ENCODE measurements at regions not wholly inside any gene's neighbourhood (a gene's known extent, or its start where the extent isn't known, plus 50 kb on each side); places are given as distances from the start of the nearest gene placed in this dataset.

DNA sequence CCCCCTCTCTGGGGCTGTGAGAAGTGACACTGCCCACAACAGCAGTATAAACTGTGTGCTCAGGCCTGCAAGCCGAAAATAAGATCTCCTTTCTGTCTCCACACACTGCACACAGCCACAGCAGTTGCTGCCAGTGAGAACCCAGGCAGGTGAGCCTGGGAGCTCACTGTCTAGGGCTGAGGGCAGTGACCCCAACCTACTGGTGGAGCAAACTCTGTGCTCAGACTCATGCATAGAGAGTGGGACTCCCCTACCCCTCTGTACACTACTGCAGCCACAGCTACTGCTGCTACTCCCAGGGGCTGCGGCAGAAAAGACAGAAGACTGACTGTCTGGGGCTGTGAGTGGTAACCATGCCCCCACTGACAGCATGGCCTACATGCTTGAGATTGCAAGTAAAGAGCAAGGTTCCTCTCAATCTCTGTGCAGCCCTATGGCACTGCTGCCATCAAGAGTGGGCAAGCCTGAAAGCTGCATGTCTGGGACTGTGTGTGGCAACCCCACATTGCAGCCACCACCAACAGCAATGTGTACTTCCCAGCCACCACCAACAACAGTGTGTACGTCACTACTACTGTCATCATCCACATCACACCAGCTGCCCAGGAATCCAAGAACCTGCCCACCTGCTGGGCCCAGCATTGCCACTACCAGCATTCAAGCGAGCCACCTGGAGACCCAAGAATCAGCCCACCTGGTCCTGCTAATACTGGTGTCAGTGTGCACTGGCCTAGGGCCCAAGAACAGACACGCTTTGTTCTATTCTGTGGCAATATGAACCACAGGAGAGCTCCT is 226.1 kb downstream of the XPNPEP1 start:
- no peaks in the 10 kb centered on the region for H3K27me3 ChIP-seq (ENCODE audit: insufficient read depth, low read length, poor library complexity, severe bottlenecking)
- H3K36me3 ChIP-seq (ENCODE audit: insufficient read depth, low read length): no peaks in the 10 kb centered on the region
- H4K20me1 ChIP-seq (ENCODE audit: insufficient read depth, low read length, poor library complexity, severe bottlenecking): no peaks in the 10 kb centered on the region
- no peak overlapping the region for H3K4me2 ChIP-seq (ENCODE audit: low read depth, low read length, poor library complexity, severe bottlenecking)
- H3K4me1 ChIP-seq (ENCODE audit: insufficient read depth, low read length, poor library complexity, severe bottlenecking): no peaks in the 10 kb centered on the region
- no peaks in the 10 kb centered on the region for H3K79me2 ChIP-seq (ENCODE audit: insufficient read depth, low read length)
- no peak overlapping the region for H2AFZ ChIP-seq (ENCODE audit: low read length)
- no peaks in the 10 kb centered on the region for H3K9me2 ChIP-seq (replicated peaks; ENCODE audit: low read depth, low read length)
- no peaks in the 10 kb centered on the region for H3F3A ChIP-seq (ENCODE audit: low read depth)
- H3K9ac ChIP-seq (ENCODE audit: low read depth, low read length, poor library complexity, severe bottlenecking): no peak overlapping the region
- no peaks in the 10 kb centered on the region for H3K9me3 ChIP-seq (ENCODE audit: insufficient read depth, low read depth, low read length)
- no peak overlapping the region for H3K4me3 ChIP-seq (ENCODE audit: low read length, poor library complexity, severe bottlenecking)
- TF ChIP-seq EZH2phosphoT487 (IDR thresholded peaks at IDR 0.05; ENCODE audit: borderline replicate concordance): no peak
- TF ChIP-seq, protein P1, sequence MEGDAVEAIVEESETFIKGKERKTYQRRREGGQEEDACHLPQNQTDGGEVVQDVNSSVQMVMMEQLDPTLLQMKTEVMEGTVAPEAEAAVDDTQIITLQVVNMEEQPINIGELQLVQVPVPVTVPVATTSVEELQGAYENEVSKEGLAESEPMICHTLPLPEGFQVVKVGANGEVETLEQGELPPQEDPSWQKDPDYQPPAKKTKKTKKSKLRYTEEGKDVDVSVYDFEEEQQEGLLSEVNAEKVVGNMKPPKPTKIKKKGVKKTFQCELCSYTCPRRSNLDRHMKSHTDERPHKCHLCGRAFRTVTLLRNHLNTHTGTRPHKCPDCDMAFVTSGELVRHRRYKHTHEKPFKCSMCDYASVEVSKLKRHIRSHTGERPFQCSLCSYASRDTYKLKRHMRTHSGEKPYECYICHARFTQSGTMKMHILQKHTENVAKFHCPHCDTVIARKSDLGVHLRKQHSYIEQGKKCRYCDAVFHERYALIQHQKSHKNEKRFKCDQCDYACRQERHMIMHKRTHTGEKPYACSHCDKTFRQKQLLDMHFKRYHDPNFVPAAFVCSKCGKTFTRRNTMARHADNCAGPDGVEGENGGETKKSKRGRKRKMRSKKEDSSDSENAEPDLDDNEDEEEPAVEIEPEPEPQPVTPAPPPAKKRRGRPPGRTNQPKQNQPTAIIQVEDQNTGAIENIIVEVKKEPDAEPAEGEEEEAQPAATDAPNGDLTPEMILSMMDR (conservative IDR thresholded peaks at IDR 0.05; ENCODE audit: low read length): no peak

DNA sequence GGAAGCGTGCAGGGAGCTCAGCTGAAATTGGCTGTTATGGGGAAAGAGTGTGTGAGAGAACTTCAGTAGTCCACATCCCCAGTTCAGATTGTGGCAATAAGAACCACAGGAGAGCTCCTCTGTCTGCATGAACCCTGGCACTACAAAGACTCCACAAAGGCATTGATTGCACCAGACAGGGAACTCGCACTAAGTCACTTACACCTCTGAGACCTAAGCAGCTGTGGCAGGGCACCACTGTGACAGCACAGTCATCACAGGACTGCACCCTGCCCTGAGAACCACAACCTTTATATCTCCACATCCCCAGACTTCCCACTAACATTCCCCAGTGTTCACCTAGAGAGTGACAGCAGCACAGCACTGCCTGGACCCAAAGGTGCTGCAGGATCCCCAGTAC is 226.8 kb downstream of the XPNPEP1 start:
- Histone ChIP-seq H3K9ac (ENCODE audit: low read depth, low read length, poor library complexity, severe bottlenecking) (no peak overlapping the region), H3K9me2 (replicated peaks; ENCODE audit: low read depth, low read length) (no peaks in the 10 kb centered on the region), H3K36me3 (ENCODE audit: insufficient read depth, low read length) (no peaks in the 10 kb centered on the region), H3K4me2 (ENCODE audit: low read depth, low read length, poor library complexity, severe bottlenecking) (no peak overlapping the region), H3K79me2 (ENCODE audit: insufficient read depth, low read length) (no peaks in the 10 kb centered on the region), H3K27me3 (ENCODE audit: insufficient read depth, low read length, poor library complexity, severe bottlenecking) (no peaks in the 10 kb centered on the region), H3K4me3 (ENCODE audit: low read length, poor library complexity, severe bottlenecking) (no peak overlapping the region), H2AFZ (ENCODE audit: low read length) (no peak overlapping the region), H4K20me1 (ENCODE audit: insufficient read depth, low read length, poor library complexity, severe bottlenecking) (no peaks in the 10 kb centered on the region), H3F3A (ENCODE audit: low read depth) (no peaks in the 10 kb centered on the region), H3K4me1 (ENCODE audit: insufficient read depth, low read length, poor library complexity, severe bottlenecking) (no peaks in the 10 kb centered on the region), H3K9me3 (ENCODE audit: insufficient read depth, low read depth, low read length) (no peaks in the 10 kb centered on the region)
- no peak for TF ChIP-seq EZH2phosphoT487 (IDR thresholded peaks at IDR 0.05; ENCODE audit: borderline replicate concordance)
- TF ChIP-seq, protein P1 (conservative IDR thresholded peaks at IDR 0.05; ENCODE audit: low read length): no peak

DNA sequence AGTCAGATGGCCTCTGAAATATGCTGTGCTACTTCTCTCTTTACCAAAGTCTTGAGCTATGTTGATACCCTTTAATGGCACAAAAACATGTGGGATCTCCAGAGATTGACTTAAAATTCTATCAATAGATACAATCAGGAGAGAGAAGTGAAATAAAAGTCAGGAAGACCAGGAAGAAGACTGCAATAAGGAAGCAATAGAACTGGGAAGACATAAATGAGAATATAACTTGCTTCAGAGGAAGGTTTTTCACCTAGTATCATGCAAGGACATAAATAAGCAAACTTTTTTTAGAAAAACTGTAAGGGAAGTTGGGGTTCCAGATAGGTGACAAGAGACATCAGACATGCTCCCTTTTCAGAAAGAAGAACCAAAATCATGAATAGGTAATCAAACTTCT is 227.3 kb downstream of the XPNPEP1 start:
- Histone ChIP-seq H3K4me1 (ENCODE audit: insufficient read depth, low read length, poor library complexity, severe bottlenecking) (no peaks in the 10 kb centered on the region), H3K36me3 (ENCODE audit: insufficient read depth, low read length) (no peaks in the 10 kb centered on the region), H3F3A (ENCODE audit: low read depth) (no peaks in the 10 kb centered on the region), H2AFZ (ENCODE audit: low read length) (no peak overlapping the region), H3K9me2 (replicated peaks; ENCODE audit: low read depth, low read length) (no peaks in the 10 kb centered on the region), H3K4me3 (ENCODE audit: low read length, poor library complexity, severe bottlenecking) (no peak overlapping the region), H3K27me3 (ENCODE audit: insufficient read depth, low read length, poor library complexity, severe bottlenecking) (no peaks in the 10 kb centered on the region), H3K79me2 (ENCODE audit: insufficient read depth, low read length) (no peaks in the 10 kb centered on the region), H3K4me2 (ENCODE audit: low read depth, low read length, poor library complexity, severe bottlenecking) (no peak overlapping the region), H3K9ac (ENCODE audit: low read depth, low read length, poor library complexity, severe bottlenecking) (no peak overlapping the region), H3K9me3 (ENCODE audit: insufficient read depth, low read depth, low read length) (no peaks in the 10 kb centered on the region), H4K20me1 (ENCODE audit: insufficient read depth, low read length, poor library complexity, severe bottlenecking) (no peaks in the 10 kb centered on the region)
- no peak for TF ChIP-seq EZH2phosphoT487 (IDR thresholded peaks at IDR 0.05; ENCODE audit: borderline replicate concordance)
- TF ChIP-seq, protein P1 (conservative IDR thresholded peaks at IDR 0.05; ENCODE audit: low read length): no peak

All from Loucy (cell line).